H9 (cell line): ENCODE measurements at regions not wholly inside any gene's neighbourhood (a gene's known extent, or its start where the extent isn't known, plus 50 kb on each side); places are given as distances from the start of the nearest gene placed in this dataset.

Experiments used
- DNase-seq: peaks from one replicate; pipeline ENCODE4 v3.0.0-alpha.2; 2017
- H2AFZ ChIP-seq: one replicate; pipeline ENCODE4 v1.6.1; 2013; ENCODE audit warnings: mild to moderate bottlenecking, low read length, control low read depth, moderate library complexity
- H2AK5ac ChIP-seq: 2 replicates; pipeline ENCODE4 v1.6.1; 2013; ENCODE audit warnings: low read length, control low read depth, mixed read lengths; ENCODE audit not compliant: insufficient read length
- H2BK120ac ChIP-seq: one replicate; pipeline ENCODE4 v1.6.1; 2013; ENCODE audit warnings: low read depth, mild to moderate bottlenecking, low read length, control low read depth, inconsistent platforms; ENCODE audit not compliant: poor library complexity, severe bottlenecking
- H2BK12ac ChIP-seq: 2 replicates; pipeline ENCODE4 v1.6.1; 2013; ENCODE audit warnings: low read length, control low read depth, mixed read lengths, low read depth; ENCODE audit not compliant: insufficient read length
- H2BK15ac ChIP-seq: 2 replicates; pipeline ENCODE4 v1.6.1; 2013; ENCODE audit warnings: low read depth, low read length, control low read depth
- H2BK20ac ChIP-seq: one replicate; pipeline ENCODE4 v1.6.1; 2013; ENCODE audit warnings: low read depth, mild to moderate bottlenecking, low read length, control low read depth, inconsistent platforms; ENCODE audit not compliant: poor library complexity, severe bottlenecking
- H2BK5ac ChIP-seq: 2 replicates; pipeline ENCODE4 v1.6.1; 2013; ENCODE audit warnings: low read length, control low read depth, mixed read lengths; ENCODE audit not compliant: insufficient read length
- H3K14ac ChIP-seq: 2 replicates; pipeline ENCODE4 v1.6.1; 2013; ENCODE audit warnings: low read length, control low read depth; ENCODE audit not compliant: insufficient read depth
- H3K18ac ChIP-seq: 2 replicates; pipeline ENCODE4 v1.6.1; 2013; ENCODE audit warnings: low read depth, mild to moderate bottlenecking, mixed read lengths, low read length, control low read depth; ENCODE audit not compliant: insufficient read length
- H3K23ac ChIP-seq: 2 replicates; pipeline ENCODE4 v1.6.1; 2013; ENCODE audit warnings: low read length, control low read depth, mixed read lengths, low read depth; ENCODE audit not compliant: insufficient read length
- H3K23me2 ChIP-seq: 2 replicates; pipeline ENCODE4 v1.6.1; 2013; ENCODE audit warnings: low read depth, mild to moderate bottlenecking, mixed read lengths, low read length, control low read depth; ENCODE audit not compliant: insufficient read length, poor library complexity, severe bottlenecking
- H3K27ac ChIP-seq: 2 replicates; pipeline ENCODE4 v1.5.1; 2013; ENCODE audit warnings: low read length, control low read depth, mixed read lengths, low read depth; ENCODE audit not compliant: insufficient read length
- H3K27me3 ChIP-seq: 2 replicates; pipeline ENCODE4 v1.6.1; 2013; ENCODE audit warnings: low read length, control low read depth, inconsistent platforms; ENCODE audit not compliant: insufficient read depth
- H3K4ac ChIP-seq: 2 replicates; pipeline ENCODE4 v1.6.1; 2013; ENCODE audit warnings: low read depth, mild to moderate bottlenecking, control low read depth, inconsistent platforms, low read length, moderate library complexity
- H3K4me1 ChIP-seq: 2 replicates; pipeline ENCODE4 v1.6.1; 2013; ENCODE audit warnings: low read length, control low read depth, inconsistent platforms; ENCODE audit not compliant: insufficient read depth
- H3K4me2 ChIP-seq: 2 replicates; pipeline ENCODE4 v1.6.1; 2013; ENCODE audit warnings: low read length, control low read depth, mixed read lengths; ENCODE audit not compliant: insufficient read length, insufficient read depth
- H3K56ac ChIP-seq: 2 replicates; pipeline ENCODE4 v1.6.1; 2013; ENCODE audit warnings: low read depth, mild to moderate bottlenecking, mixed read lengths, low read length, control low read depth; ENCODE audit not compliant: insufficient read length
- H3K79me1 ChIP-seq: 2 replicates; pipeline ENCODE4 v1.6.1; 2013; ENCODE audit warnings: low read depth, mild to moderate bottlenecking, moderate library complexity, low read length, control low read depth, inconsistent platforms; ENCODE audit not compliant: insufficient read depth, poor library complexity, severe bottlenecking
- H3K79me2 ChIP-seq: 2 replicates; pipeline ENCODE4 v1.6.1; 2013; ENCODE audit warnings: low read length, control low read depth, inconsistent platforms; ENCODE audit not compliant: insufficient read depth
- H3K9ac ChIP-seq: 2 replicates; pipeline ENCODE4 v1.6.1; 2013; ENCODE audit warnings: low read length, control low read depth, mixed read lengths; ENCODE audit not compliant: insufficient read length; ENCODE audit errors: extremely low read depth
- H3K9me3 ChIP-seq: one replicate; pipeline ENCODE4 v1.6.1; 2013; ENCODE audit warnings: low read depth, low read length, inconsistent platforms; ENCODE audit not compliant: control insufficient read depth
- H3T11ph ChIP-seq: one replicate; pipeline ENCODE4 v1.6.1; 2013; ENCODE audit warnings: mild to moderate bottlenecking, low read length, control low read depth, inconsistent platforms
- H4K20me1 ChIP-seq: one replicate; pipeline ENCODE4 v1.6.1; 2013; ENCODE audit not compliant: control insufficient read depth, insufficient read length, insufficient read depth
- H4K5ac ChIP-seq: 2 replicates; pipeline ENCODE4 v1.6.1; 2013; ENCODE audit warnings: low read depth, mild to moderate bottlenecking, mixed read lengths, low read length, control low read depth; ENCODE audit not compliant: insufficient read length
- H4K8ac ChIP-seq: replicated peaks from 2 replicates; pipeline ENCODE4 v1.6.1; 2013; ENCODE audit warnings: low read length, control low read depth, mixed read lengths, low read depth; ENCODE audit not compliant: insufficient read length
- H4K91ac ChIP-seq: 2 replicates; pipeline ENCODE4 v1.6.1; 2013; ENCODE audit warnings: low read depth, mild to moderate bottlenecking, moderate library complexity, mixed read lengths, low read length, control low read depth; ENCODE audit not compliant: insufficient read length
- H3K27ac Mint-ChIP-seq, 3 experiments: 2 replicates in 2 of 3; 3 replicates in 1 of 3; pipeline ENCODE4 v1.8.0; 2020 to 2021; ENCODE audit warnings: mixed read lengths in 3 of 3, mild to moderate bottlenecking in 1 of 3, moderate library complexity in 1 of 3
- H3K27me3 Mint-ChIP-seq: 2 replicates; pipeline ENCODE4 v1.8.0; 2021; ENCODE audit warnings: low read depth, mild to moderate bottlenecking, moderate library complexity, mixed read lengths
- H3K36me3 Mint-ChIP-seq, 3 experiments: 2 replicates in 2 of 3; 3 replicates in 1 of 3; pipeline ENCODE4 v1.8.0; 2020 to 2021; ENCODE audit warnings: low read depth in 3 of 3, mixed read lengths in 3 of 3; ENCODE audit not compliant: insufficient read depth in 1 of 3
- H3K4me1 Mint-ChIP-seq, 2 experiments: 2 replicates each; pipeline ENCODE4 v1.8.0; 2020; ENCODE audit warnings: mixed read lengths in 2 of 2
- H3K4me3 Mint-ChIP-seq, 2 experiments: 2 replicates in 1 of 2; 3 replicates in 1 of 2; pipeline ENCODE4 v1.8.0; 2020 to 2021; ENCODE audit warnings: mild to moderate bottlenecking in 2 of 2, mixed read lengths in 2 of 2, moderate library complexity in 1 of 2
- H3K9me3 Mint-ChIP-seq, 2 experiments: 2 replicates in 1 of 2; 3 replicates in 1 of 2; pipeline ENCODE4 v1.8.0; 2020; ENCODE audit warnings: mild to moderate bottlenecking in 2 of 2, mixed read lengths in 2 of 2, moderate library complexity in 1 of 2
- WGBS: extraction: QIAGEN DNeasy Blood & Tissue Kit; methylation state at CpG from one replicate; pipeline ENCODE4 v1.1.7; 2013; ENCODE audit warnings: missing lambda C conversion rate, low lambda C conversion rate, mixed read lengths; ENCODE audit not compliant: insufficient read length; ENCODE audit errors: extremely low coverage; 5-methylcytosine and 5-hydroxymethylcytosine counted together
- TF ChIP-seq, protein P1 (sequence below): fragments of 200-600 bp; sonication (generic); conservative IDR thresholded peaks from 3 replicates; pipeline ENCODE4 v1.8.0; 2021; ENCODE audit warnings: antibody characterized with exemption, mild to moderate bottlenecking

DNA sequence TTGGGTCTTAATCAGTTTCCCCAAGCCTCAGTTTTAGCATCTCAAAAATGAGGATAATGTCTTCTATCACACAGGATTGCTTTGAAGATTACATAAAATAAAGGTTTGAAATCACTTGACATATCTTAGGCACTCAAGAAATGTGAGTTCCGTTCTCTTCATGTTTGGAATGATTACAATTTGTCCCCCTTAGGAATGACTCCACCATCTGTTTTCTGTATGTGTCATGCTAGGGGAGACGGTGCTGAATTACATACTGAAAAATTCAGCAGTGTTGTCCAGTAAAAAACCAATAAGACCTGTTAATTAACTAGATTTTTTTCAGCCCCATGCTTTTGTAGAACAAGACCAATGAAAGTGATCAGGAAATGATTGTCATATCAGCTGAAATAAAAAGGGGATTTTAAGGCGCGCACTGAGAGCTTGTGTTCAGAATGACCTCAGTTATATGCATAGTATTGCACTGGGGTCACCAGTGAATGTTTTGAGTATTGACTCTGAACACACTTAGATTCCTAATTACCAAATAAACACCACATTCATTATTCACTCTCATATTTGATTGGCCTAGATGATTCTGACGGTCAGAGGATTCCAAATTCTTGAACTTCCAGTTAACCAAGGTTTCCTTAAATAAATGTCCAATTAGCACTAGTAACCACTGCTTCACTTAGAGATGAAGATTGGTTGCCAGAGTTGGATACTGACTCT lies 114.5 kb upstream of the KCNK2 start:
- no peak overlapping the region for H2BK120ac ChIP-seq
- H3K27ac ChIP-seq = no peak overlapping the region
- no peak overlapping the region for H2AK5ac ChIP-seq
- H3K56ac ChIP-seq = no peak overlapping the region
- Mint-ChIP-seq H3K4me1 (peaks cover 4 to 5% of the 10 kb centered on the region in 2 experiments; a peak in 2 of 4 replicates), H3K27ac (no peak overlapping the region), H3K4me3 (no peak overlapping the region), H3K9me3 (no peaks in the 10 kb centered on the region), H3K27me3 (no peaks in the 10 kb centered on the region), H3K36me3 (no peaks in the 10 kb centered on the region)
- no peak overlapping the region for H3K23ac ChIP-seq
- WGBS = no CpG with 5 or more reads among the region's 5 CpGs
- no peak overlapping the region for H3K9ac ChIP-seq
- no peak overlapping the region for H3T11ph ChIP-seq
- H3K18ac ChIP-seq = no peak overlapping the region
- H4K20me1 ChIP-seq = no peaks in the 10 kb centered on the region
- H2BK12ac ChIP-seq = no peak overlapping the region
- DNase-seq = no peak
- no peak overlapping the region for H2BK15ac ChIP-seq
- no peaks in the 10 kb centered on the region for H3K79me1 ChIP-seq
- H3K9me3 ChIP-seq = no peaks in the 10 kb centered on the region
- no peak overlapping the region for H4K5ac ChIP-seq
- H3K27me3 ChIP-seq = no peaks in the 10 kb centered on the region
- no peaks in the 10 kb centered on the region for H3K79me2 ChIP-seq
- H2BK5ac ChIP-seq = no peak overlapping the region
- H3K4me2 ChIP-seq = no peak overlapping the region
- no peak overlapping the region for H3K14ac ChIP-seq
- TF ChIP-seq, protein P1, sequence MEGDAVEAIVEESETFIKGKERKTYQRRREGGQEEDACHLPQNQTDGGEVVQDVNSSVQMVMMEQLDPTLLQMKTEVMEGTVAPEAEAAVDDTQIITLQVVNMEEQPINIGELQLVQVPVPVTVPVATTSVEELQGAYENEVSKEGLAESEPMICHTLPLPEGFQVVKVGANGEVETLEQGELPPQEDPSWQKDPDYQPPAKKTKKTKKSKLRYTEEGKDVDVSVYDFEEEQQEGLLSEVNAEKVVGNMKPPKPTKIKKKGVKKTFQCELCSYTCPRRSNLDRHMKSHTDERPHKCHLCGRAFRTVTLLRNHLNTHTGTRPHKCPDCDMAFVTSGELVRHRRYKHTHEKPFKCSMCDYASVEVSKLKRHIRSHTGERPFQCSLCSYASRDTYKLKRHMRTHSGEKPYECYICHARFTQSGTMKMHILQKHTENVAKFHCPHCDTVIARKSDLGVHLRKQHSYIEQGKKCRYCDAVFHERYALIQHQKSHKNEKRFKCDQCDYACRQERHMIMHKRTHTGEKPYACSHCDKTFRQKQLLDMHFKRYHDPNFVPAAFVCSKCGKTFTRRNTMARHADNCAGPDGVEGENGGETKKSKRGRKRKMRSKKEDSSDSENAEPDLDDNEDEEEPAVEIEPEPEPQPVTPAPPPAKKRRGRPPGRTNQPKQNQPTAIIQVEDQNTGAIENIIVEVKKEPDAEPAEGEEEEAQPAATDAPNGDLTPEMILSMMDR = no peak
- H2BK20ac ChIP-seq = no peak overlapping the region
- no peak overlapping the region for H3K4ac ChIP-seq
- H2AFZ ChIP-seq = no peak overlapping the region
- no peaks in the 10 kb centered on the region for H3K23me2 ChIP-seq
- H4K8ac ChIP-seq = no peak overlapping the region
- H3K4me1 ChIP-seq = no peaks in the 10 kb centered on the region
- no peak overlapping the region for H4K91ac ChIP-seq
